PC-3 (cell line): ENCODE measurements at regions not wholly inside any gene's neighbourhood (a gene's known extent, or its start where the extent isn't known, plus 50 kb on each side); places are given as distances from the start of the nearest gene placed in this dataset.

Experiments
- CTCF ChIP-seq: fragments of 300-600 bp; sonication (generic); conservative IDR thresholded peaks from 2 replicates; pipeline ENCODE4 v1.5.1; 2017; ENCODE audit warnings: antibody characterized with exemption, low read depth, mild to moderate bottlenecking, low read length
- EZH2 ChIP-seq: fragments of 300-600 bp; sonication (generic); IDR thresholded peaks from one replicate; pipeline ENCODE4 v1.6.1; 2017; ENCODE audit warnings: antibody characterized with exemption, mild to moderate bottlenecking, low read length; ENCODE audit not compliant: unreplicated experiment
- EZH2phosphoT487 ChIP-seq: fragments of 300-600 bp; sonication (generic); IDR thresholded peaks from 2 replicates; pipeline ENCODE4 v1.6.1; 2018; ENCODE audit warnings: mild to moderate bottlenecking, antibody characterized with exemption, low read length, borderline replicate concordance

GRCh38 chr7:86930554-86931307 lies 128.7 kb downstream of the ELAPOR2 start:
- TF ChIP-seq CTCF, result no peak
- TF ChIP-seq EZH2, result no peak
- no peak for TF ChIP-seq EZH2phosphoT487
